H9 (cell line): ENCODE measurements at regions not wholly inside any gene's neighbourhood (a gene's known extent, or its start where the extent isn't known, plus 50 kb on each side); places are given as distances from the start of the nearest gene placed in this dataset.

Experiments used
- DNase-seq: peaks from one replicate; pipeline ENCODE4 v3.0.0-alpha.2; 2017
- H2AFZ ChIP-seq: one replicate; pipeline ENCODE4 v1.6.1; 2013; ENCODE audit warnings: mild to moderate bottlenecking, low read length, control low read depth, moderate library complexity
- H2AK5ac ChIP-seq: 2 replicates; pipeline ENCODE4 v1.6.1; 2013; ENCODE audit warnings: low read length, control low read depth, mixed read lengths; ENCODE audit not compliant: insufficient read length
- H2BK120ac ChIP-seq: one replicate; pipeline ENCODE4 v1.6.1; 2013; ENCODE audit warnings: low read depth, mild to moderate bottlenecking, low read length, control low read depth, inconsistent platforms; ENCODE audit not compliant: poor library complexity, severe bottlenecking
- H2BK12ac ChIP-seq: 2 replicates; pipeline ENCODE4 v1.6.1; 2013; ENCODE audit warnings: low read length, control low read depth, mixed read lengths, low read depth; ENCODE audit not compliant: insufficient read length
- H2BK15ac ChIP-seq: 2 replicates; pipeline ENCODE4 v1.6.1; 2013; ENCODE audit warnings: low read depth, low read length, control low read depth
- H2BK20ac ChIP-seq: one replicate; pipeline ENCODE4 v1.6.1; 2013; ENCODE audit warnings: low read depth, mild to moderate bottlenecking, low read length, control low read depth, inconsistent platforms; ENCODE audit not compliant: poor library complexity, severe bottlenecking
- H2BK5ac ChIP-seq: 2 replicates; pipeline ENCODE4 v1.6.1; 2013; ENCODE audit warnings: low read length, control low read depth, mixed read lengths; ENCODE audit not compliant: insufficient read length
- H3K14ac ChIP-seq: 2 replicates; pipeline ENCODE4 v1.6.1; 2013; ENCODE audit warnings: low read length, control low read depth; ENCODE audit not compliant: insufficient read depth
- H3K18ac ChIP-seq: 2 replicates; pipeline ENCODE4 v1.6.1; 2013; ENCODE audit warnings: low read depth, mild to moderate bottlenecking, mixed read lengths, low read length, control low read depth; ENCODE audit not compliant: insufficient read length
- H3K23ac ChIP-seq: 2 replicates; pipeline ENCODE4 v1.6.1; 2013; ENCODE audit warnings: low read length, control low read depth, mixed read lengths, low read depth; ENCODE audit not compliant: insufficient read length
- H3K23me2 ChIP-seq: 2 replicates; pipeline ENCODE4 v1.6.1; 2013; ENCODE audit warnings: low read depth, mild to moderate bottlenecking, mixed read lengths, low read length, control low read depth; ENCODE audit not compliant: insufficient read length, poor library complexity, severe bottlenecking
- H3K27ac ChIP-seq: 2 replicates; pipeline ENCODE4 v1.5.1; 2013; ENCODE audit warnings: low read length, control low read depth, mixed read lengths, low read depth; ENCODE audit not compliant: insufficient read length
- H3K27me3 ChIP-seq: 2 replicates; pipeline ENCODE4 v1.6.1; 2013; ENCODE audit warnings: low read length, control low read depth, inconsistent platforms; ENCODE audit not compliant: insufficient read depth
- H3K4ac ChIP-seq: 2 replicates; pipeline ENCODE4 v1.6.1; 2013; ENCODE audit warnings: low read depth, mild to moderate bottlenecking, control low read depth, inconsistent platforms, low read length, moderate library complexity
- H3K4me1 ChIP-seq: 2 replicates; pipeline ENCODE4 v1.6.1; 2013; ENCODE audit warnings: low read length, control low read depth, inconsistent platforms; ENCODE audit not compliant: insufficient read depth
- H3K4me2 ChIP-seq: 2 replicates; pipeline ENCODE4 v1.6.1; 2013; ENCODE audit warnings: low read length, control low read depth, mixed read lengths; ENCODE audit not compliant: insufficient read length, insufficient read depth
- H3K56ac ChIP-seq: 2 replicates; pipeline ENCODE4 v1.6.1; 2013; ENCODE audit warnings: low read depth, mild to moderate bottlenecking, mixed read lengths, low read length, control low read depth; ENCODE audit not compliant: insufficient read length
- H3K79me1 ChIP-seq: 2 replicates; pipeline ENCODE4 v1.6.1; 2013; ENCODE audit warnings: low read depth, mild to moderate bottlenecking, moderate library complexity, low read length, control low read depth, inconsistent platforms; ENCODE audit not compliant: insufficient read depth, poor library complexity, severe bottlenecking
- H3K79me2 ChIP-seq: 2 replicates; pipeline ENCODE4 v1.6.1; 2013; ENCODE audit warnings: low read length, control low read depth, inconsistent platforms; ENCODE audit not compliant: insufficient read depth
- H3K9ac ChIP-seq: 2 replicates; pipeline ENCODE4 v1.6.1; 2013; ENCODE audit warnings: low read length, control low read depth, mixed read lengths; ENCODE audit not compliant: insufficient read length; ENCODE audit errors: extremely low read depth
- H3K9me3 ChIP-seq: one replicate; pipeline ENCODE4 v1.6.1; 2013; ENCODE audit warnings: low read depth, low read length, inconsistent platforms; ENCODE audit not compliant: control insufficient read depth
- H3T11ph ChIP-seq: one replicate; pipeline ENCODE4 v1.6.1; 2013; ENCODE audit warnings: mild to moderate bottlenecking, low read length, control low read depth, inconsistent platforms
- H4K20me1 ChIP-seq: one replicate; pipeline ENCODE4 v1.6.1; 2013; ENCODE audit not compliant: control insufficient read depth, insufficient read length, insufficient read depth
- H4K5ac ChIP-seq: 2 replicates; pipeline ENCODE4 v1.6.1; 2013; ENCODE audit warnings: low read depth, mild to moderate bottlenecking, mixed read lengths, low read length, control low read depth; ENCODE audit not compliant: insufficient read length
- H4K8ac ChIP-seq: replicated peaks from 2 replicates; pipeline ENCODE4 v1.6.1; 2013; ENCODE audit warnings: low read length, control low read depth, mixed read lengths, low read depth; ENCODE audit not compliant: insufficient read length
- H4K91ac ChIP-seq: 2 replicates; pipeline ENCODE4 v1.6.1; 2013; ENCODE audit warnings: low read depth, mild to moderate bottlenecking, moderate library complexity, mixed read lengths, low read length, control low read depth; ENCODE audit not compliant: insufficient read length
- H3K27ac Mint-ChIP-seq, 3 experiments: 2 replicates in 2 of 3; 3 replicates in 1 of 3; pipeline ENCODE4 v1.8.0; 2020 to 2021; ENCODE audit warnings: mixed read lengths in 3 of 3, mild to moderate bottlenecking in 1 of 3, moderate library complexity in 1 of 3
- H3K27me3 Mint-ChIP-seq: 2 replicates; pipeline ENCODE4 v1.8.0; 2021; ENCODE audit warnings: low read depth, mild to moderate bottlenecking, moderate library complexity, mixed read lengths
- H3K36me3 Mint-ChIP-seq, 3 experiments: 2 replicates in 2 of 3; 3 replicates in 1 of 3; pipeline ENCODE4 v1.8.0; 2020 to 2021; ENCODE audit warnings: low read depth in 3 of 3, mixed read lengths in 3 of 3; ENCODE audit not compliant: insufficient read depth in 1 of 3
- H3K4me1 Mint-ChIP-seq, 2 experiments: 2 replicates each; pipeline ENCODE4 v1.8.0; 2020; ENCODE audit warnings: mixed read lengths in 2 of 2
- H3K4me3 Mint-ChIP-seq, 2 experiments: 2 replicates in 1 of 2; 3 replicates in 1 of 2; pipeline ENCODE4 v1.8.0; 2020 to 2021; ENCODE audit warnings: mild to moderate bottlenecking in 2 of 2, mixed read lengths in 2 of 2, moderate library complexity in 1 of 2
- H3K9me3 Mint-ChIP-seq, 2 experiments: 2 replicates in 1 of 2; 3 replicates in 1 of 2; pipeline ENCODE4 v1.8.0; 2020; ENCODE audit warnings: mild to moderate bottlenecking in 2 of 2, mixed read lengths in 2 of 2, moderate library complexity in 1 of 2
- CTCF ChIP-seq: fragments of 200-600 bp; sonication (generic); conservative IDR thresholded peaks from 3 replicates; pipeline ENCODE4 v1.8.0; 2021; ENCODE audit warnings: antibody characterized with exemption, mild to moderate bottlenecking
- WGBS: extraction: QIAGEN DNeasy Blood & Tissue Kit; methylation state at CpG from one replicate; pipeline ENCODE4 v1.1.7; 2013; ENCODE audit warnings: missing lambda C conversion rate, low lambda C conversion rate, mixed read lengths; ENCODE audit not compliant: insufficient read length; ENCODE audit errors: extremely low coverage; 5-methylcytosine and 5-hydroxymethylcytosine counted together

DNA sequence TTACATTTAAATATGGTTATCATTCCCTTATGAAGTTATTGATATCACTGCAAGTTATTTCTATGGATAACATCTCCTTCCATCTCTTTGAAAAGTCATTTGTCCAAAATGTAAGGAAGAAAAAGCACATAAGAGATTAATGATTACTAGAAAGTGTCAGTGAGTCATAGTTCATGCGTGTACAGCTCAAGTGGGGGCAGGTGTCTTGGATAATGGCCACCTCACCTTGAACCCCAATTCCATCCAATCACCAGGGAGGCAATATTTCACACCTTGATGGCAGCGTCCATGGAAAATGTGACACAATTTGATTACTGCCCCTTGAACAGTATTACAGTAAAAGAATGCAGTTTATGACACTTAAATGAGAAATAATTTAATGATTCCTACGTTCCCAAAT, 358.3 kb upstream of the SOX9 start:
- no peak overlapping the region for H3K4me3 Mint-ChIP-seq

More for the DNA sequence above, 358.3 kb upstream of the SOX9 start:
- Histone ChIP-seq H3T11ph (no peak overlapping the region), H2BK15ac (no peak overlapping the region), H4K8ac (no peak overlapping the region), H3K79me1 (no peaks in the 10 kb centered on the region), H2BK5ac (no peak overlapping the region), H3K18ac (no peak overlapping the region), H3K56ac (no peak overlapping the region), H4K20me1 (no peaks in the 10 kb centered on the region), H3K79me2 (no peaks in the 10 kb centered on the region), H3K23ac (no peak overlapping the region), H3K4me1 (no peaks in the 10 kb centered on the region), H2AFZ (no peak overlapping the region), H3K4me2 (no peak overlapping the region), H3K23me2 (no peaks in the 10 kb centered on the region), H2AK5ac (no peak overlapping the region), H2BK12ac (no peak overlapping the region), H3K14ac (no peak overlapping the region), H3K9ac (no peak overlapping the region), H2BK120ac (no peak overlapping the region), H3K4ac (no peak overlapping the region), H4K5ac (no peak overlapping the region), H3K27me3 (no peaks in the 10 kb centered on the region), H4K91ac (no peak overlapping the region), H2BK20ac (no peak overlapping the region), H3K27ac (no peak overlapping the region), H3K9me3 (no peaks in the 10 kb centered on the region)
- no peak for DNase-seq
- Mint-ChIP-seq H3K9me3 (no peaks in the 10 kb centered on the region), H3K36me3 (no peaks in the 10 kb centered on the region), H3K27me3 (no peaks in the 10 kb centered on the region), H3K27ac (no peak overlapping the region), H3K4me1 (no peaks in the 10 kb centered on the region)
- TF ChIP-seq CTCF: no peak
- no CpG with 5 or more reads among the region's 3 CpGs for WGBS
